IPS-18a (cell line): ENCODE measurements at regions not wholly inside any gene's neighbourhood (a gene's known extent, or its start where the extent isn't known, plus 50 kb on each side); places are given as distances from the start of the nearest gene placed in this dataset.

ENCODE experiments used
- H3K27ac ChIP-seq: one replicate; pipeline ENCODE4 v1.5.1; 2013; ENCODE audit warnings: low read length
- H3K27me3 ChIP-seq: one replicate; pipeline ENCODE4 v1.6.1; 2013; ENCODE audit warnings: mild to moderate bottlenecking, low read length; ENCODE audit not compliant: control insufficient read depth, insufficient read depth
- H3K36me3 ChIP-seq: one replicate; pipeline ENCODE4 v1.6.1; 2013; ENCODE audit warnings: low read depth, low read length; ENCODE audit not compliant: control insufficient read depth
- H3K4me1 ChIP-seq: one replicate; pipeline ENCODE4 v1.6.1; 2013; ENCODE audit warnings: low read depth, low read length; ENCODE audit not compliant: control insufficient read depth
- H3K4me3 ChIP-seq: one replicate; pipeline ENCODE4 v1.5.1; 2013; ENCODE audit warnings: low read length
- H3K9ac ChIP-seq: one replicate; pipeline ENCODE4 v1.6.1; 2013; ENCODE audit warnings: mild to moderate bottlenecking, low read length, moderate library complexity
- H3K9me3 ChIP-seq: one replicate; pipeline ENCODE4 v1.6.1; 2013; ENCODE audit warnings: low read depth, low read length; ENCODE audit not compliant: control insufficient read depth

DNA sequence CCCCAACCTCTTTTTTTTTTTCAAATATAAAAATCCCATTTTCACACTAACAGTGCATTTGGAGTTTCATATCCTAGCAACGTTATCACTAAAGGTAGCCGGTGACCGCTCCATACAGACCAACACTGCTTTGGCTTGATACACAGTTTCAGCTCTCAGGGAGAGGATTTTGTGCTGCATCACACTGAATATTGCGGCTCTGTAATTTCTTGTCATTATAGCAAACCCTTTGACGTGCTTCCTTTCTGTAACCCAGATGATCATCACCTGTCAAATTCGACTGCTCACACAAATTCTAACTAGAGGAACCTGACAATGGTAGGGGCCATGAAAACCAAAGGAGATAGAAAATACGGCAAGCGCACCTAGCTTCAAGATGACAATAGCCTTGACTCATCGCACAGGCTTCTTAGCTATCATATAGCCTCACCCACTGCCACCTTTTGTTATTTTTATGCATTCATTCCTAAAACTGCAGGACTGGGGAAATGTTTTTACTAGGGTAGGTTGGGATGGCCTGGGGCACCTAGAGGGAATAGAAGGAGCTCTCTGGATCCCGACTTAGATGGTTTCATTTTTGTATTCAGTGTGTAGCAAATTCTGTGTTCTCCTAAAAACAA, 582.9 kb upstream of the PIK3C3 start:
- Histone ChIP-seq H3K36me3 (no peaks in the 10 kb centered on the region), H3K27ac (no peak overlapping the region), H3K4me1 (peaks cover 15% of the 10 kb centered on the region), H3K9ac (no peak overlapping the region), H3K4me3 (no peak overlapping the region), H3K9me3 (no peaks in the 10 kb centered on the region), H3K27me3 (no peaks in the 10 kb centered on the region)

- Histone ChIP-seq H3K9ac (no peak overlapping the region), H3K9me3 (no peaks in the 10 kb centered on the region), H3K4me1 (peaks cover 15% of the 10 kb centered on the region), H3K4me3 (no peak overlapping the region), H3K27ac (no peak overlapping the region), H3K27me3 (no peaks in the 10 kb centered on the region), H3K36me3 (no peaks in the 10 kb centered on the region)
Observed at GRCh38 chr18:41371156-41372045, 583.6 kb upstream of the PIK3C3 start.

DNA sequence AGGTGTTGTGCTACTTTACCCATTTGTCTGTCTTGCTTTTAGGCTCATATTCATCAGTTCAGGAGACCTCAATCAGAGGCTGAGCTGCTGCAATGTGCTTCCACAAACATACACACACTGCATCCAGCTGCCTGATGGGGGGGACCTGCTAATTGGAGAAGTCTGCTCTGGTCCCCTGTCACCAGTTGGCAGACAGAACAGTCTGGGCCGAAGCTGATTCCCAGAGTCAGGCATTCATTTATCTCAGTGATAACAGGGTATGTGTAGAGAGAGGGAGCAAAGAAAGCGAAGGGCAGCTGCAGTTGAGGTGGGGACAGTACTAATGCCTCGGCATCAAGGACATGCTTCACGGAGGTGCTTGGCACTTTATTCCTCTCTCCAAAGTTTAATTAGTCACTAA, 584.3 kb upstream of the PIK3C3 start:
- no peak overlapping the region for H3K9ac ChIP-seq
- no peak overlapping the region for H3K27ac ChIP-seq
- no peak overlapping the region for H3K4me3 ChIP-seq
- H3K9me3 ChIP-seq: no peaks in the 10 kb centered on the region
- no peaks in the 10 kb centered on the region for H3K27me3 ChIP-seq
- no peaks in the 10 kb centered on the region for H3K36me3 ChIP-seq
- peaks cover 15% of the 10 kb centered on the region for H3K4me1 ChIP-seq

DNA sequence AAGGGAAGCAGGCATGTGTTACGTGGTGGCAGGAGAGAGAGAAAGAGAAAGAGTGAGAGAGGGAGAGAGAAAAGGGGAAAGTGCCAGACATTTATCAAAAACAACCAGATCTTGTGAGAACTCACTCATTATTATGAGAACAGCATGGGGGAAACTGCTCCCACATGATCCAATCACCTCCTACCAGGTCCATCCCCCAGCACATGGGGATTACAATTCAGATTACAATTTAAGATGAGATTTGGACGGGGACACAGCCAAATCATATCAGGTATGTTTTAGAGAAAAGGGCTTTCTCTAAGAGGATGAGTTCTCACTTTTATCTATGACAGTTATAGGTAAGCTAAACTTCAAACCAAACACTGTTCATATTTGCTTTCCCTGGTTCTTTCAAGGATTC, 597.3 kb upstream of the PIK3C3 start:
- Histone ChIP-seq H3K9me3 (no peaks in the 10 kb centered on the region), H3K27ac (no peak overlapping the region), H3K27me3 (no peaks in the 10 kb centered on the region), H3K4me1 (peaks cover 4% of the 10 kb centered on the region), H3K9ac (no peak overlapping the region), H3K36me3 (no peaks in the 10 kb centered on the region), H3K4me3 (no peak overlapping the region)

DNA sequence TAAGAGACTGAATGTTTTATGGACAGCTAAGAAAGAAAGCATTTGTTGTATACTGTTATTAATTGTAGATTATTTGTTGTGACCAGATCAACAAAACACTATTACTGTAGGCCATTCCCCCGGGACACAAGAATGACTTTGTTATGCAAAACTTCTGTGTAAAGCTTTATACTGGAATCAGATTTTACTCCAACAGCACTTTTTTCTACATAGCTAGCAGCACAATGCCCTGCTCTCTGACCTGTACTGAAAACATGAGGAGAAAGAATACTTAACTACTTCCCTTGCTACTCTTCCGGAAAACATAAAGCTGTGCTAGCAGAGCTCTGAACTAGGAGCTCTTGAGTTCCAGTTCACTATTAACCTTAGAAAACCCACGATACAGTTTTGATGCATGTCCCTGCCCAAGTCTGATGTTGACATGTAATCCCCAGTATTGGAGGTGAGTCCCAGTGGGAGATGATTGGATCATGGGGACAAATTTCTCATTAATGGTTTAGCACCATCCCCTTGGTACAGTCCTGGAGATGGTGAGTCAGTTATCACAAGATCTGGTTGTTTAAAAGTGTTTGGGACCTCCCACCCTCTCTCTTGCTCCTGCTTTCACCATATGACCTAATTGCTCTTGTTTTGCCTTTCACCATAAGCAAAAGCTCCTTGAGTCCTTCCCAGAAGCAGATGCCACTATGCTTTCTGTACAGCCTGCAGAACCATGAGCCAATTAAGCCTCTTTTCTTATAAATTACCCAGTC, 601.1 kb upstream of the PIK3C3 start:
- no peaks in the 10 kb centered on the region for H3K27me3 ChIP-seq

GRCh38 chr18:41351430-41351829, 603.6 kb upstream of the PIK3C3 start:
- Histone ChIP-seq H3K27me3 (no peaks in the 10 kb centered on the region), H3K36me3 (no peaks in the 10 kb centered on the region), H3K9me3 (no peaks in the 10 kb centered on the region), H3K27ac (no peak overlapping the region), H3K4me1 (no peaks in the 10 kb centered on the region), H3K4me3 (no peak overlapping the region), H3K9ac (no peak overlapping the region)

More for the DNA sequence above, 601.1 kb upstream of the PIK3C3 start:
- Histone ChIP-seq H3K9me3 (no peaks in the 10 kb centered on the region), H3K36me3 (no peaks in the 10 kb centered on the region), H3K27ac (no peak overlapping the region), H3K4me1 (no peaks in the 10 kb centered on the region), H3K4me3 (no peak overlapping the region), H3K9ac (no peak overlapping the region)

DNA sequence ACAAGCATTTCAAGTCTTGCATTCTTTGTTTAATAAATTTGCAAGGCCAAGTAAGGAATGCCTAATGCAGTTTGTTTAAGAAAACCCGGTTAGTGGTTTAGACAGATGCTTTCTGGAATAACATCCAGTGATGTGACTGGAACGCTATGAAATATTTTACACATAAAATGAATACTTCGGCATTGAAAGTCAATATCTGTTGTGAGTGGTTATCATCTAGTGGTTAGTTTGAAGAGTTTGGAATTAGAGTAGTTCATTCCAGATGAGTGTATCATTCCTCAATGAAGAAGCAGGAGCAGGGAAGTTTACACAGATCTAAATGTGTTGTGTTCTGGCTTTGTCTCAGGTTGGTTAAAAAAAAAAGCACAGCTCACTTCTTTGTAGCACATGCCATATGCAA, 608.0 kb upstream of the PIK3C3 start:
- Histone ChIP-seq H3K9ac (no peak overlapping the region), H3K4me3 (no peak overlapping the region), H3K9me3 (no peaks in the 10 kb centered on the region), H3K27me3 (no peaks in the 10 kb centered on the region), H3K4me1 (no peaks in the 10 kb centered on the region), H3K36me3 (no peaks in the 10 kb centered on the region), H3K27ac (no peak overlapping the region)

DNA sequence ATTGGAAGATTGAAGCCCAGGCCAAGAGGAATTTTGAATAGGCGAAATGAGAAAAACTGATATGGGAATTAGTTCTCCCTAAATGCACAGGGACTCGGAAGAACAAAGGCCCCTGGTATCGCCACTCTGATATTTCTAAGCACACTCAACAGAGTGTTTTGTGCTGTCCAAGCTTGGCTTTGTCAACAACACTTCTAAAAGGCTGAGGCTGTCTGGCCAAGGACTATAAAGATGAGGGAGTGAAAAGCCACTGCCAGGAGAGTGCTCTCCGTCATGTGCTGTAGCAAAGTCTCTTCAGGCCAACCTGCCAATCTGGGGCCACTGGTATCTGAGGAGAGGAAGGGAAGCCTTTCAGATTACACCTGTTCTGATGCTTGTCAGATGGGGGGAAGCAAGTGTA, 611.2 kb upstream of the PIK3C3 start:
- Histone ChIP-seq H3K4me1 (no peaks in the 10 kb centered on the region), H3K36me3 (no peaks in the 10 kb centered on the region), H3K27ac (no peak overlapping the region), H3K4me3 (no peak overlapping the region), H3K9ac (no peak overlapping the region), H3K9me3 (no peaks in the 10 kb centered on the region), H3K27me3 (no peaks in the 10 kb centered on the region)

- no peaks in the 10 kb centered on the region for H3K9me3 ChIP-seq
- no peaks in the 10 kb centered on the region for H3K36me3 ChIP-seq
- no peak overlapping the region for H3K4me3 ChIP-seq
- no peak overlapping the region for H3K9ac ChIP-seq
- no peaks in the 10 kb centered on the region for H3K4me1 ChIP-seq
- no peak overlapping the region for H3K27ac ChIP-seq
- no peaks in the 10 kb centered on the region for H3K27me3 ChIP-seq
Observed at GRCh38 chr18:41338341-41338740, 616.7 kb upstream of the PIK3C3 start.

DNA sequence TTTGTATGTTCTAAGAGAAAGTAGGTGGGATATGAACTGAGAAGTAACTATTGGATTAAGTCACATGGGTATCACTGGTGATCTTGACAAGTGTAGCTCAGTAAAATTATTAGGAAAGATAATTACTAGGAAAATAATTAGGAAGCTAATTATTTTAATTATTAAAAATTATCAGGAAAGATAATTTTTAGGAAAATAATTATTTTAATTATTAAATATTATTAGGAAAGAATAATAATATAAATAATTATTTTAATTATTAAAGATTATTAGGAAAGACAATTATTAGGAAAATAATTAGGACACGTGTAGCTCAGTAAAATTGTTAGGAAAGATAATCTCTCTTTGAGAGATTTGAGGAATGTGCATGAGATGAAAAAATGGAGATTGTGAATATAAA, 623.4 kb upstream of the PIK3C3 start:
- Histone ChIP-seq H3K27me3 (no peaks in the 10 kb centered on the region), H3K27ac (no peak overlapping the region), H3K9ac (no peak overlapping the region), H3K4me1 (no peaks in the 10 kb centered on the region), H3K4me3 (no peak overlapping the region), H3K9me3 (peaks cover 5% of the 10 kb centered on the region), H3K36me3 (no peaks in the 10 kb centered on the region)

DNA sequence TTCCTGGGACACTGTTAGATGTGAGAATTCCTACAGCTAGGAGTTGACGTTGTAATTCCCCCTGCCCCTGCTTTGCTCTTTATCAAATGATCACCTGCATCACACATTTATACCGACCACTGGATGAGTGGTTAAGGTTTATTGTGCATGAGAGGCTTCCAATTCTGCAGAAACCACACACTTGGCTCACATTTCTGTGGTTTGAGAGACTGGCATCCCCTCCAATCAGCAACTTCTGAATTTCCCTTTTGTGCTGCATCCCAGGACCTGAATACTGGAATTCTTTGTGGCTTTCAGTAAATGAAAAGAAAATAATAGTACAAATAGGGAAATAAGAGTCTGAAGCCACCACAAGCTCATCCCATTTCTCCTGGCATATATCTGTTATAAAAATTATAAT, 628.7 kb upstream of the PIK3C3 start:
- Histone ChIP-seq H3K27ac (no peak overlapping the region), H3K4me3 (no peak overlapping the region), H3K4me1 (no peaks in the 10 kb centered on the region), H3K9me3 (peaks cover 5% of the 10 kb centered on the region), H3K36me3 (no peaks in the 10 kb centered on the region), H3K9ac (no peak overlapping the region), H3K27me3 (no peaks in the 10 kb centered on the region)
